IMR-90 (cell line): ENCODE measurements at regions not wholly inside any gene's neighbourhood (a gene's known extent, or its start where the extent isn't known, plus 50 kb on each side); places are given as distances from the start of the nearest gene placed in this dataset.

Experiments
- ATAC-seq: fragments of 200-7000 bp; cut with Tn5 transposase; 2 replicates; pipeline ENCODE4 v1.9.1; 2020; ENCODE audit warnings: low read depth, mild to moderate bottlenecking, moderate library complexity
- BruUV-seq: library from RNA; stranded (reverse); fragments of 400-500 nt; replicated peaks from 2 replicates; lab custom pipeline; 2021; lab: Mats Ljungman, UMichigan
- CTCF ChIA-PET: fragments of 300-600 bp; formaldehyde crosslinking; extraction: SDS; loops from one replicate; lab custom pipeline; 2021; ENCODE audit warnings: antibody characterized with exemption; lab: Yijun Ruan, JAX
- POLR2A ChIA-PET: fragments of 300-600 bp; sonication (Branson Sonifier 250); formaldehyde crosslinking; loops from one replicate; lab custom pipeline; 2022; ENCODE audit warnings: antibody characterized with exemption; ENCODE audit not compliant: unreplicated experiment; lab: Charles Lee
- DNase-seq: peaks from one replicate; pipeline ENCODE4 v3.0.0; 2013
- H2AFZ ChIP-seq: replicated peaks from 2 replicates; pipeline ENCODE3; 2013; ENCODE audit warnings: low read length, mild to moderate bottlenecking; ENCODE audit not compliant: poor library complexity
- H2AK5ac ChIP-seq: 2 replicates; pipeline ENCODE4 v1.6.1; 2013; ENCODE audit warnings: low read depth, low read length, inconsistent platforms
- H2AK9ac ChIP-seq: replicated peaks from 2 replicates; pipeline ENCODE3; 2013; ENCODE audit warnings: mild to moderate bottlenecking, low read depth, low read length, moderate library complexity; ENCODE audit not compliant: poor library complexity
- H2BK120ac ChIP-seq: 2 replicates; pipeline ENCODE4 v1.6.1; 2013; ENCODE audit warnings: low read depth, low read length, inconsistent platforms
- H2BK15ac ChIP-seq: 3 replicates; pipeline ENCODE4 v1.6.1; 2013; ENCODE audit warnings: low read depth, low read length, inconsistent platforms
- H2BK20ac ChIP-seq: 2 replicates; pipeline ENCODE4 v1.6.1; 2013; ENCODE audit warnings: low read depth, mild to moderate bottlenecking, inconsistent platforms, low read length, moderate library complexity
- H2BK5ac ChIP-seq: 2 replicates; pipeline ENCODE4 v1.6.1; 2013; ENCODE audit warnings: mild to moderate bottlenecking, low read depth, low read length, inconsistent platforms; ENCODE audit not compliant: poor library complexity, severe bottlenecking
- H3K14ac ChIP-seq: replicated peaks from 2 replicates; pipeline ENCODE4 v1.6.1; 2013; ENCODE audit warnings: low read depth, low read length, inconsistent platforms
- H3K18ac ChIP-seq: 2 replicates; pipeline ENCODE4 v1.6.1; 2013; ENCODE audit warnings: low read depth, low read length, control low read depth
- H3K23ac ChIP-seq: 2 replicates; pipeline ENCODE4 v1.6.1; 2013; ENCODE audit warnings: low read depth, low read length, inconsistent platforms
- H3K27ac ChIP-seq: 2 replicates; pipeline ENCODE4 v1.5.1; 2013; ENCODE audit warnings: mild to moderate bottlenecking, control low read depth, low read length; ENCODE audit not compliant: insufficient read depth
- H3K27me3 ChIP-seq: 2 replicates; pipeline ENCODE4 v1.6.1; 2013; ENCODE audit warnings: low read length; ENCODE audit not compliant: control insufficient read depth, insufficient read depth
- H3K36me3 ChIP-seq: 2 replicates; pipeline ENCODE4 v1.6.1; 2013; ENCODE audit warnings: low read length, mixed read lengths; ENCODE audit not compliant: control insufficient read depth, insufficient read depth
- H3K4ac ChIP-seq: 2 replicates; pipeline ENCODE4 v1.6.1; 2013; ENCODE audit warnings: low read depth, low read length, inconsistent platforms
- H3K4me1 ChIP-seq: 2 replicates; pipeline ENCODE4 v1.6.1; 2013; ENCODE audit warnings: low read length, mixed read lengths; ENCODE audit not compliant: control insufficient read depth, insufficient read depth
- H3K4me2 ChIP-seq: 2 replicates; pipeline ENCODE4 v1.6.1; 2013; ENCODE audit warnings: low read depth, mild to moderate bottlenecking, control low read depth, low read length, moderate library complexity
- H3K4me3 ChIP-seq: 2 replicates; pipeline ENCODE4 v1.5.1; 2013; ENCODE audit warnings: low read depth, mild to moderate bottlenecking, control low read depth, low read length, moderate library complexity; ENCODE audit not compliant: insufficient read depth
- H3K56ac ChIP-seq: 2 replicates; pipeline ENCODE4 v1.6.1; 2013; ENCODE audit warnings: low read length, inconsistent platforms; ENCODE audit not compliant: insufficient read depth; ENCODE audit errors: extremely low read depth
- H3K79me1 ChIP-seq, 2 experiments: 2 replicates each; pipeline ENCODE4 v1.6.1; 2013; ENCODE audit warnings: low read length in 2 of 2, inconsistent platforms in 1 of 2, low read depth in 1 of 2
- H3K9ac ChIP-seq: 2 replicates; pipeline ENCODE4 v1.6.1; 2013; ENCODE audit warnings: low read depth, low read length, control low read depth
- H3K9me1 ChIP-seq: 2 replicates; pipeline ENCODE4 v1.6.1; 2013; ENCODE audit warnings: low read length, inconsistent platforms; ENCODE audit not compliant: insufficient read depth
- H3K9me3 ChIP-seq: 2 replicates; pipeline ENCODE4 v1.6.1; 2013; ENCODE audit warnings: low read length; ENCODE audit not compliant: control insufficient read depth, insufficient read depth
- H4K20me1 ChIP-seq: 2 replicates; pipeline ENCODE4 v1.6.1; 2013; ENCODE audit warnings: low read length, inconsistent platforms; ENCODE audit not compliant: insufficient read depth
- H4K5ac ChIP-seq: 2 replicates; pipeline ENCODE4 v1.6.1; 2013; ENCODE audit warnings: mild to moderate bottlenecking, low read depth, low read length, control low read depth
- H4K8ac ChIP-seq, 2 experiments: 2 replicates each; pipeline ENCODE4 v1.6.1; 2013; ENCODE audit warnings: low read depth in 2 of 2, low read length in 2 of 2, control low read depth in 1 of 2, inconsistent platforms in 1 of 2
- H4K91ac ChIP-seq: 2 replicates; pipeline ENCODE4 v1.6.1; 2013; ENCODE audit warnings: low read depth, low read length, inconsistent platforms; ENCODE audit not compliant: insufficient read depth
- BHLHE40 ChIP-seq: fragments of 150-350 bp; IDR thresholded peaks from 2 replicates; pipeline ENCODE4 v1.6.1; 2016; ENCODE audit warnings: mild to moderate bottlenecking, low read depth, low read length
- CEBPB ChIP-seq: IDR thresholded peaks from 2 replicates; pipeline ENCODE4 v1.6.1; 2012; ENCODE audit warnings: low read depth, low read length, improper control_type of control experiment
- CHD1 ChIP-seq: IDR thresholded peaks from 2 replicates; pipeline ENCODE4 v1.6.1; 2012; ENCODE audit warnings: low read depth, low read length, improper control_type of control experiment
- CTCF ChIP-seq: conservative IDR thresholded peaks from 2 replicates; pipeline ENCODE4 v1.5.1; 2012; ENCODE audit warnings: mild to moderate bottlenecking, low read depth, low read length, improper control_type of control experiment
- ELK1 ChIP-seq: fragments of 150-350 bp; IDR thresholded peaks from 2 replicates; pipeline ENCODE4 v1.6.1; 2016; ENCODE audit warnings: low read depth, mild to moderate bottlenecking, low read length, moderate library complexity, borderline replicate concordance
- MAFK ChIP-seq: IDR thresholded peaks from 2 replicates; pipeline ENCODE4 v1.6.1; 2012; ENCODE audit warnings: low read depth, low read length, improper control_type of control experiment
- MAZ ChIP-seq: IDR thresholded peaks from 2 replicates; pipeline ENCODE4 v1.6.1; 2012; ENCODE audit warnings: low read depth, mild to moderate bottlenecking, low read length, improper control_type of control experiment, moderate library complexity, borderline replicate concordance
- MXI1 ChIP-seq: IDR thresholded peaks from 2 replicates; pipeline ENCODE4 v1.6.1; 2012; ENCODE audit warnings: low read depth, mild to moderate bottlenecking, low read length, moderate library complexity, borderline replicate concordance
- NFE2L2 ChIP-seq: fragments of 150-350 bp; IDR thresholded peaks from 2 replicates; pipeline ENCODE4 v1.6.1; 2016; ENCODE audit warnings: low read depth, mild to moderate bottlenecking, low read length
- POLR2A ChIP-seq: IDR thresholded peaks from 2 replicates; pipeline ENCODE4 v1.6.1; 2012; ENCODE audit warnings: mild to moderate bottlenecking, low read depth, low read length
- RAD21 ChIP-seq: IDR thresholded peaks from 2 replicates; pipeline ENCODE4 v1.6.1; 2012; ENCODE audit warnings: low read length, improper control_type of control experiment
- RCOR1 ChIP-seq: IDR thresholded peaks from 2 replicates; pipeline ENCODE4 v1.6.1; 2012; ENCODE audit warnings: mild to moderate bottlenecking, low read length, improper control_type of control experiment; ENCODE audit not compliant: insufficient replicate concordance
- RFX5 ChIP-seq: IDR thresholded peaks from 2 replicates; pipeline ENCODE4 v1.8.0; 2012; ENCODE audit warnings: low read depth, mild to moderate bottlenecking, low read length, moderate library complexity
- SMC3 ChIP-seq: fragments of 150-350 bp; IDR thresholded peaks from 2 replicates; pipeline ENCODE4 v1.6.1; 2016; ENCODE audit warnings: low read depth, mild to moderate bottlenecking, antibody characterized with exemption, low read length, moderate library complexity
- USF2 ChIP-seq: fragments of 150-350 bp; IDR thresholded peaks from 2 replicates; pipeline ENCODE4 v1.6.1; 2017; ENCODE audit warnings: mild to moderate bottlenecking, antibody characterized with exemption, low read length, low read depth
- WGBS, 2 experiments: methylation state at CpG; one replicate each; pipeline versions ENCODE4 v1.1.5 to v1.1.7; 2013; ENCODE audit warnings: missing lambda C conversion rate in 2 of 2; ENCODE audit not compliant: insufficient read length in 1 of 2; ENCODE audit errors: extremely low coverage in 2 of 2; 5-methylcytosine and 5-hydroxymethylcytosine counted together
- dilution Hi-C: fragments of 300-500 bp; cut with HindIII; formaldehyde crosslinking; loops from one replicate; pipeline ENCODE4 v1.14.3; 2018; ENCODE audit warnings: low sequenced_read_pairs; ENCODE audit not compliant: unreplicated experiment
- in situ Hi-C: fragments of 300-500 bp; cut with MboI; formaldehyde crosslinking; loops from 3 replicates; pipeline ENCODE4 v1.14.3; 2019; ENCODE audit warnings: low sequenced_read_pairs, inconsistent platforms, mixed read lengths
- intact Hi-C: fragments of 100-400 bp; cut with micrococcal nuclease; formaldehyde crosslinking; loops from 2 replicates; pipeline ENCODE4 v1.10.0; 2022

GRCh38 chr20:57001126-57001767 lies 265.2 kb downstream of the BMP7 start:
- no peaks in the 10 kb centered on the region for H3K36me3 ChIP-seq
- no peak overlapping the region for H2AK5ac ChIP-seq
- peaks cover 7% of the 10 kb centered on the region; the same call in 1 of the 2 replicates for H3K9me3 ChIP-seq
- no peak overlapping the region for H3K27ac ChIP-seq
- ChIA-PET POLR2A (no interaction called here), CTCF (no interaction called here)
- no peak overlapping the region for H3K4me2 ChIP-seq
- H2BK5ac ChIP-seq = no peak overlapping the region
- H3K18ac ChIP-seq = no peak overlapping the region
- DNase-seq (no peak), ATAC-seq (no peak)
- H3K56ac ChIP-seq = no peak overlapping the region
- BruUV-seq = no TSS peak
- no peak overlapping the region for H2AFZ ChIP-seq
- TF ChIP-seq RFX5 (no peak), CEBPB (no peak), USF2 (no peak), ELK1 (no peak), RAD21 (no peak), MAZ (no peak), MAFK (no peak), CHD1 (no peak), POLR2A (no peak), MXI1 (no peak), BHLHE40 (no peak), SMC3 (no peak), NFE2L2 (no peak), CTCF (no peak), RCOR1 (no peak)
- H3K27me3 ChIP-seq = no peaks in the 10 kb centered on the region; the same call in 1 of the 2 replicates
- no peak overlapping the region for H2BK120ac ChIP-seq
- no peak overlapping the region for H3K4me3 ChIP-seq
- H2BK20ac ChIP-seq = no peak overlapping the region
- H4K91ac ChIP-seq = no peak overlapping the region
- H3K4ac ChIP-seq = no peak overlapping the region
- no peak overlapping the region for H3K9ac ChIP-seq
- H2BK15ac ChIP-seq = no peak overlapping the region
- H4K20me1 ChIP-seq = no peaks in the 10 kb centered on the region
- H3K79me1 ChIP-seq = no peaks in the 10 kb centered on the region
- dilution Hi-C loops (no loop called here), in situ Hi-C loops (no loop called here), intact Hi-C loops (no loop called here)
- no peak overlapping the region for H4K5ac ChIP-seq
- no peak overlapping the region for H3K14ac ChIP-seq
- no peaks in the 10 kb centered on the region for H3K4me1 ChIP-seq
- no peaks in the 10 kb centered on the region for H3K9me1 ChIP-seq
- no peak overlapping the region for H2AK9ac ChIP-seq
- 50% methylated on average over 2 of the region's 12 CpGs; no CpG with 5 or more reads in 1 of the 2 experiments for WGBS, 2 experiments
- H3K23ac ChIP-seq = no peak overlapping the region
- H4K8ac ChIP-seq = no peak overlapping the region
